ENCODE measurements at regions not wholly inside any gene's neighbourhood (a gene's known extent, or its start where the extent isn't known, plus 50 kb on each side); places are given as distances from the start of the nearest gene placed in this dataset.

DNA sequence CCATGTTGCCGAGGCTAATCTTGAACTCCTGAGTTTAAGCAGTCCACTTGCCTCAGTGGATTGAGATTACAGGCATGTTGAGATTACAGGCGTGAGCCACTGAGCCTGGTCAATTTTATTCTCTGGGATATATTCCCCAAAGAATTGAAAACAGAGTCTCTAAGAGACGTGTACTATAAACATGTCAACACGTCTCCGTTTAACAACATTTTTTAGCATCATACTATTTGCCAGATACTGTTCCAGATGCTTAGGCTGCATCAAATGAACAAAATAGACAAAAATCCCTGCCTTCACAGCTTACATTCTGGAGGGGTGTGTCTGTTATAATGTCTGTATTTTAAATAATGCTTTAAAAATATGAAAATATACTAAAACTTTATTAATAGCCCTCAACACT lies 54.1 kb upstream of the PRKG1 start:
- Histone ChIP-seq H4K20me1 (ENCODE audit: insufficient read depth, low read length) (peaks cover 17% of the 10 kb centered on the region; the same call in 1 of the 2 replicates), H3K56ac (ENCODE audit: extremely low read depth, insufficient read depth, low read length) (no peak overlapping the region), H3K4me2 (ENCODE audit: low read depth, low read length) (no peak overlapping the region), H4K91ac (ENCODE audit: insufficient read depth, low read depth, low read length) (no peak overlapping the region), H3K4ac (ENCODE audit: low read depth, low read length) (no peak overlapping the region), H4K5ac (ENCODE audit: low read depth, low read length) (no peak overlapping the region), H2BK5ac (ENCODE audit: low read depth, low read length, poor library complexity, severe bottlenecking) (no peak overlapping the region), H3K9ac (ENCODE audit: low read depth, low read length) (no peak overlapping the region), H3K79me1 (ENCODE audit: low read depth in 1 of 2, low read length in 2 of 2) (peaks cover 6 to 26% of the 10 kb centered on the region in 2 experiments), H3K9me3 (ENCODE audit: control insufficient read depth, insufficient read depth, low read length) (no peaks in the 10 kb centered on the region), H3K4me3 (ENCODE audit: insufficient read depth, low read depth, low read length) (no peak overlapping the region), H3K27me3 (ENCODE audit: control insufficient read depth, insufficient read depth, low read length) (no peaks in the 10 kb centered on the region), H3K27ac (ENCODE audit: insufficient read depth, low read length) (no peak overlapping the region), H3K36me3 (ENCODE audit: control insufficient read depth, insufficient read depth, low read length) (0 out of 2 replicates have a peak, but pooled peaks cover 3% of the 10 kb centered on the region), H3K18ac (ENCODE audit: low read depth, low read length) (no peak overlapping the region), H2BK15ac (ENCODE audit: low read depth, low read length) (no peak overlapping the region), H3K14ac (replicated peaks; ENCODE audit: low read depth, low read length) (no peak overlapping the region), H4K8ac (ENCODE audit: low read depth in 2 of 2, low read length in 2 of 2) (no peak overlapping the region), H2AK5ac (ENCODE audit: low read depth, low read length) (no peak overlapping the region), H2BK120ac (ENCODE audit: low read depth, low read length) (no peak overlapping the region), H2BK20ac (ENCODE audit: low read depth, low read length) (no peak overlapping the region), H2AK9ac (replicated peaks; ENCODE audit: low read depth, low read length, poor library complexity) (no peak overlapping the region), H2AFZ (replicated peaks; ENCODE audit: low read length, poor library complexity) (no peak overlapping the region), H3K23ac (ENCODE audit: low read depth, low read length) (no peak overlapping the region), H3K9me1 (ENCODE audit: insufficient read depth, low read length) (no peaks in the 10 kb centered on the region; the same call in 1 of the 2 replicates), H3K4me1 (ENCODE audit: control insufficient read depth, insufficient read depth, low read length) (no peaks in the 10 kb centered on the region)
- DNase-seq (no peak), ATAC-seq (ENCODE audit: low read depth) (no peak)
- CTCF ChIA-PET = no interaction called here
- intact Hi-C loops (cut with micrococcal nuclease) = no loop called here
- WGBS, 2 experiments (ENCODE audit: extremely low coverage in 2 of 2, insufficient read length in 1 of 2) = 38% methylated on average over 2 of the region's 5 CpGs; no CpG with 5 or more reads in 1 of the 2 experiments
- no TSS peak for BruUV-seq (replicated peaks)
- TF ChIP-seq MAFK (IDR thresholded peaks at IDR 0.05; ENCODE audit: low read depth, low read length) (no peak), MXI1 (IDR thresholded peaks at IDR 0.05; ENCODE audit: borderline replicate concordance, low read depth, low read length) (no peak), SMC3 (IDR thresholded peaks at IDR 0.05; ENCODE audit: low read depth, low read length) (no peak), RFX5 (IDR thresholded peaks at IDR 0.05; ENCODE audit: low read depth, low read length) (no peak), BHLHE40 (IDR thresholded peaks at IDR 0.05; ENCODE audit: low read depth, low read length) (no peak), RCOR1 (IDR thresholded peaks at IDR 0.05; ENCODE audit: insufficient replicate concordance, low read length) (no peak), RAD21 (IDR thresholded peaks at IDR 0.05; ENCODE audit: low read length) (no peak), POLR2A (IDR thresholded peaks at IDR 0.05; ENCODE audit: low read depth, low read length) (no peak), CEBPB (IDR thresholded peaks at IDR 0.05; ENCODE audit: low read depth, low read length) (no peak), FOS (IDR thresholded peaks at IDR 0.05; ENCODE audit: low read depth, low read length) (no peak), CHD1 (IDR thresholded peaks at IDR 0.05; ENCODE audit: low read depth, low read length) (no peak)
- TF ChIP-seq, protein P1, sequence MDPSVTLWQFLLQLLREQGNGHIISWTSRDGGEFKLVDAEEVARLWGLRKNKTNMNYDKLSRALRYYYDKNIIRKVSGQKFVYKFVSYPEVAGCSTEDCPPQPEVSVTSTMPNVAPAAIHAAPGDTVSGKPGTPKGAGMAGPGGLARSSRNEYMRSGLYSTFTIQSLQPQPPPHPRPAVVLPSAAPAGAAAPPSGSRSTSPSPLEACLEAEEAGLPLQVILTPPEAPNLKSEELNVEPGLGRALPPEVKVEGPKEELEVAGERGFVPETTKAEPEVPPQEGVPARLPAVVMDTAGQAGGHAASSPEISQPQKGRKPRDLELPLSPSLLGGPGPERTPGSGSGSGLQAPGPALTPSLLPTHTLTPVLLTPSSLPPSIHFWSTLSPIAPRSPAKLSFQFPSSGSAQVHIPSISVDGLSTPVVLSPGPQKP (IDR thresholded peaks at IDR 0.05; ENCODE audit: borderline replicate concordance, low read depth, low read length) = no peak
- TF ChIP-seq, protein P2, sequence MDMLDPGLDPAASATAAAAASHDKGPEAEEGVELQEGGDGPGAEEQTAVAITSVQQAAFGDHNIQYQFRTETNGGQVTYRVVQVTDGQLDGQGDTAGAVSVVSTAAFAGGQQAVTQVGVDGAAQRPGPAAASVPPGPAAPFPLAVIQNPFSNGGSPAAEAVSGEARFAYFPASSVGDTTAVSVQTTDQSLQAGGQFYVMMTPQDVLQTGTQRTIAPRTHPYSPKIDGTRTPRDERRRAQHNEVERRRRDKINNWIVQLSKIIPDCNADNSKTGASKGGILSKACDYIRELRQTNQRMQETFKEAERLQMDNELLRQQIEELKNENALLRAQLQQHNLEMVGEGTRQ (IDR thresholded peaks at IDR 0.05; ENCODE audit: low read depth, low read length) = no peak
- in situ Hi-C loops (cut with MboI; ENCODE audit: low sequenced_read_pairs) = no loop called here
- dilution Hi-C loops (cut with HindIII; ENCODE audit: low sequenced_read_pairs, unreplicated experiment) = no loop called here
- POLR2A ChIA-PET (ENCODE audit: unreplicated experiment) = no interaction called here

Measured in IMR-90 (cell line).